ENCODE measurements at regions not wholly inside any gene's neighbourhood (a gene's known extent, or its start where the extent isn't known, plus 50 kb on each side); places are given as distances from the start of the nearest gene placed in this dataset.

DNA sequence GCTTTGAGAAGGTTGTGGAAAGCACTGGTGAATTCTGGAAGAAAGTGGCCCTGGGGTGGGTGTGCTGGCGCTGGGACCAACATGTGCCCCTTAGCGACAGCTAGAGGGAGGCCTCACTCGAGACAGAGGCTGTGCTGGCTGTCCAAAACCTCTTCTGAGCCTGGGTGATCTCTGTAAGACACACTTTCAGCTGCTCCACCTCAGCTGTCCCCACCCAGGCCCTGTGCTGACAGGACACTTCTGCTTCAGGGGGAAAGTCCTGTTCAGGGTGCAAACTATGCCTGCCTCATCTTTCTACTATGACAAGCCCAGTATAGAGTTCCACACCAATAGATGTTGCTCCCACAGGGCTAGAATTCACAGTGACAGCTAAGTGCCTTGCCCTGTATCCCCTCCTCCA, 426.4 kb downstream of the MED10 start:
- H3K27ac ChIP-seq (ENCODE audit: low read length) = no peak overlapping the region
- no peak overlapping the region for H3K9ac ChIP-seq (ENCODE audit: low read length)
- BruUV-seq (replicated peaks) = no TSS peak
- DNase-seq (no peak), ATAC-seq (no peak)
- ChIA-PET CTCF (no interaction called here), POLR2A (ENCODE audit: unreplicated experiment) (no interaction called here)
- no peaks in the 10 kb centered on the region for H3K36me3 ChIP-seq (ENCODE audit: low read depth, low read length)
- H4K20me1 ChIP-seq (ENCODE audit: low read length) = no peaks in the 10 kb centered on the region
- H3K27me3 ChIP-seq (ENCODE audit: low read length) = peaks cover 38% of the 10 kb centered on the region
- peaks cover under 1% of the 10 kb centered on the region; the same call in 1 of the 2 replicates for H3K9me3 ChIP-seq (ENCODE audit: low read length)
- H3K4me1 ChIP-seq (ENCODE audit: insufficient read depth, low read length) = peaks cover 10% of the 10 kb centered on the region; the same call in 1 of the 2 replicates
- intact Hi-C loops (cut with micrococcal nuclease) = no loop called here
- H3K79me2 ChIP-seq (ENCODE audit: low read length) = no peaks in the 10 kb centered on the region
- H3K9me2 ChIP-seq (replicated peaks; ENCODE audit: low read length) = no peaks in the 10 kb centered on the region
- H3F3A ChIP-seq (ENCODE audit: low read length, unreplicated experiment) = no peaks in the 10 kb centered on the region
- H2AFZ ChIP-seq (ENCODE audit: low read length) = no peak overlapping the region
- no peak overlapping the region for H3K4me3 ChIP-seq (ENCODE audit: low read length)
- no peak overlapping the region for H3K4me2 ChIP-seq (ENCODE audit: low read length)
- TF ChIP-seq EZH2phosphoT487 (IDR thresholded peaks at IDR 0.05; ENCODE audit: borderline replicate concordance, low read length) (no peak), EZH2 (IDR thresholded peaks at IDR 0.05; ENCODE audit: low read length, unreplicated experiment) (no peak)
- TF ChIP-seq, protein P1, sequence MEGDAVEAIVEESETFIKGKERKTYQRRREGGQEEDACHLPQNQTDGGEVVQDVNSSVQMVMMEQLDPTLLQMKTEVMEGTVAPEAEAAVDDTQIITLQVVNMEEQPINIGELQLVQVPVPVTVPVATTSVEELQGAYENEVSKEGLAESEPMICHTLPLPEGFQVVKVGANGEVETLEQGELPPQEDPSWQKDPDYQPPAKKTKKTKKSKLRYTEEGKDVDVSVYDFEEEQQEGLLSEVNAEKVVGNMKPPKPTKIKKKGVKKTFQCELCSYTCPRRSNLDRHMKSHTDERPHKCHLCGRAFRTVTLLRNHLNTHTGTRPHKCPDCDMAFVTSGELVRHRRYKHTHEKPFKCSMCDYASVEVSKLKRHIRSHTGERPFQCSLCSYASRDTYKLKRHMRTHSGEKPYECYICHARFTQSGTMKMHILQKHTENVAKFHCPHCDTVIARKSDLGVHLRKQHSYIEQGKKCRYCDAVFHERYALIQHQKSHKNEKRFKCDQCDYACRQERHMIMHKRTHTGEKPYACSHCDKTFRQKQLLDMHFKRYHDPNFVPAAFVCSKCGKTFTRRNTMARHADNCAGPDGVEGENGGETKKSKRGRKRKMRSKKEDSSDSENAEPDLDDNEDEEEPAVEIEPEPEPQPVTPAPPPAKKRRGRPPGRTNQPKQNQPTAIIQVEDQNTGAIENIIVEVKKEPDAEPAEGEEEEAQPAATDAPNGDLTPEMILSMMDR (conservative IDR thresholded peaks at IDR 0.05; ENCODE audit: low read depth, low read length) = no peak

DNA sequence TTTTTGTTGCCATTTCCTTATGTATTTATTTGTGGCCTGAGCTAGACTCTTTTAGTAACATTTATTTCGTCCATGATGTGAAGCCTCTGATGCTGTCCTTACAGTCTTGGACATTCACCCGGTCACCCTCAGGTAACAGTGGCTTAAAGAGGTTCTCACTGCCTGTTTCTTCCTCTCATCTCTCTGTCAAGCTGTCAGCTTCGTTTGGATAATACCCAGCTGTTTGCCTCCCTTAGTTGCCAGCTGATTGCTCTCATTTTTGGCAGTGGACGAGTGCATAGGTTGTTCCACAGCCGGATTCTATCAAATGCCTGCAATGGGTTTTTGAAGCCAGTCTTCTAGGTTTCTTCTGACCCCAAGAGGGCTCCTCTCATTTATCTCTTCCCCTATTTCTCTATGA, 427.7 kb downstream of the MED10 start:
- Histone ChIP-seq H3K9me3 (ENCODE audit: low read length) (no peaks in the 10 kb centered on the region), H3K4me1 (ENCODE audit: insufficient read depth, low read length) (peaks cover 10% of the 10 kb centered on the region; the same call in 1 of the 2 replicates), H2AFZ (ENCODE audit: low read length) (no peak overlapping the region), H3K4me3 (ENCODE audit: low read length) (no peak overlapping the region), H3K4me2 (ENCODE audit: low read length) (no peak overlapping the region), H3K9me2 (replicated peaks; ENCODE audit: low read length) (no peaks in the 10 kb centered on the region), H3K79me2 (ENCODE audit: low read length) (no peaks in the 10 kb centered on the region), H3K27ac (ENCODE audit: low read length) (no peak overlapping the region), H3K9ac (ENCODE audit: low read length) (no peak overlapping the region), H3K36me3 (ENCODE audit: low read depth, low read length) (no peaks in the 10 kb centered on the region), H3F3A (ENCODE audit: low read length, unreplicated experiment) (no peaks in the 10 kb centered on the region), H3K27me3 (ENCODE audit: low read length) (peaks cover 29% of the 10 kb centered on the region), H4K20me1 (ENCODE audit: low read length) (no peaks in the 10 kb centered on the region)
- POLR2A ChIA-PET (ENCODE audit: unreplicated experiment) = no interaction called here
- no peak for ATAC-seq
- DNase-seq = no peak
- CTCF ChIA-PET = no interaction called here
- no peak for TF ChIP-seq EZH2phosphoT487 (IDR thresholded peaks at IDR 0.05; ENCODE audit: borderline replicate concordance, low read length)
- TF ChIP-seq, protein P1 (conservative IDR thresholded peaks at IDR 0.05; ENCODE audit: low read depth, low read length) = no peak
- no peak for TF ChIP-seq EZH2 (IDR thresholded peaks at IDR 0.05; ENCODE audit: low read length, unreplicated experiment)
- intact Hi-C loops (cut with micrococcal nuclease) = no loop called here
- BruUV-seq (replicated peaks) = no TSS peak

DNA sequence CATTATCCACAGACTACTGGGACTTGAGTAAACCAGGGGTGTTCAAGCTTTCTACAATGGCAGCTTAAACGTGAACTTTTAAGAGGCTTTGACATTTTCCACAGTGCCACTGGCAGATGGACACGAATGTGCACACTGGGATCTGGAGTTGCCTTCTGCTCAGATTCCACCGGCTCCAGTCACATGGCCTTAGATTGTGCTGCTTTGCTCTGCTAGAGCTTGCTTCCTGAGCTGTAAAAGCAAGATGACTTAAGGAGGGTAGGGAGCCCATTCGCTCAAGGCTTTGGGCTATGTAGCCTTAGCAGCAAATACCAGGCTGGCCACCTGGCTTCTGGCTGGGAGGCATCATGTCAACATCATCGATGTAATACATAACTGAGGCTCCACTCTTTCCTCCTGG, 436.9 kb downstream of the MED10 start:
- Histone ChIP-seq H2AFZ (ENCODE audit: low read length) (no peak overlapping the region), H3K27me3 (ENCODE audit: low read length) (peaks cover 16% of the 10 kb centered on the region), H3K79me2 (ENCODE audit: low read length) (no peaks in the 10 kb centered on the region), H3K27ac (ENCODE audit: low read length) (no peak overlapping the region), H3K9me2 (replicated peaks; ENCODE audit: low read length) (no peaks in the 10 kb centered on the region; the same call in 1 of the 2 replicates), H3K36me3 (ENCODE audit: low read depth, low read length) (no peaks in the 10 kb centered on the region), H3F3A (ENCODE audit: low read length, unreplicated experiment) (no peaks in the 10 kb centered on the region), H3K4me1 (ENCODE audit: insufficient read depth, low read length) (no peaks in the 10 kb centered on the region), H3K9ac (ENCODE audit: low read length) (no peak overlapping the region), H3K9me3 (ENCODE audit: low read length) (no peaks in the 10 kb centered on the region), H3K4me2 (ENCODE audit: low read length) (no peak overlapping the region), H3K4me3 (ENCODE audit: low read length) (no peak overlapping the region), H4K20me1 (ENCODE audit: low read length) (no peaks in the 10 kb centered on the region)
- no peak for TF ChIP-seq EZH2 (IDR thresholded peaks at IDR 0.05; ENCODE audit: low read length, unreplicated experiment)
- TF ChIP-seq, protein P1 (conservative IDR thresholded peaks at IDR 0.05; ENCODE audit: low read depth, low read length) = no peak
- DNase-seq (no peak), ATAC-seq (no peak)
- ChIA-PET CTCF (no interaction called here), POLR2A (ENCODE audit: unreplicated experiment) (no interaction called here)
- intact Hi-C loops (cut with micrococcal nuclease) = no loop called here
- BruUV-seq (replicated peaks) = no TSS peak

Measured in PC-3 (cell line).